ENCODE measurements at regions not wholly inside any gene's neighbourhood (a gene's known extent, or its start where the extent isn't known, plus 50 kb on each side); places are given as distances from the start of the nearest gene placed in this dataset.

DNA sequence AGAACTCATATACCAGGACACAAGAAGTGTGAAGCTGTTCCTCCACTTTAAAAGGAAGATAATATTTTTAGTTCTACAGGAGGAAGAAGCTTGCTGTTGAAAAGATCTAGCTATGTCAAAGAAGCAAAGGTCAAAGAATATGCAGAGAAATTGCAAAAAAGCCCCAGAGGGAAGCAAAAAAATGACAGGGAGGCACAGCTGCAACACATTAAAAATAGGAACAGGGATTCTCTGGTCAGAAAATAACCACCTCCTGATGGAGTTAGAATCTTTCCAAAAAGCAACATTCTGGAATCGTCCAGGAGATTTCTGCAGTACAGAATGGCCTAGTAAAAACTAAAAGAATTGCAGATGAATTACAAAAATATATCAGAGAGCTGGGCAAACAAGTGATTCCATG, 238.9 kb upstream of the PRMT6 start:
- no peak for DNase-seq (ENCODE audit: low spot score)
- Histone ChIP-seq H3K36me3 (ENCODE audit: control insufficient read depth in 4 of 4, insufficient read depth in 3 of 4, low read depth in 1 of 4, low read length in 3 of 4) (no peaks in the 10 kb centered on the region), H3K9me3 (ENCODE audit: control insufficient read depth in 4 of 4, low read length in 3 of 4) (no peaks in the 10 kb centered on the region), H3K4me1 (ENCODE audit: control insufficient read depth in 4 of 4, insufficient read depth in 4 of 4, low read length in 3 of 4) (no peaks in the 10 kb centered on the region), H3K4me3 (ENCODE audit: low read depth in 1 of 3, low read length in 3 of 3) (no peak overlapping the region), H3K27me3 (ENCODE audit: control insufficient read depth in 4 of 4, insufficient read depth in 4 of 4, low read length in 3 of 4) (no peaks in the 10 kb centered on the region), H3K9ac (ENCODE audit: low read depth in 1 of 2, low read length in 2 of 2) (no peak overlapping the region), H3K27ac (ENCODE audit: low read depth in 1 of 2, low read length in 2 of 2) (no peak overlapping the region)
- TF ChIP-seq FOXA2 (IDR thresholded peaks at IDR 0.05) (no peak), HNF4G (IDR thresholded peaks at IDR 0.05) (no peak), JUND (IDR thresholded peaks at IDR 0.05) (no peak), HNF4A (conservative IDR thresholded peaks at IDR 0.05) (no peak), REST (IDR thresholded peaks at IDR 0.05) (no peak), EGR1 (IDR thresholded peaks at IDR 0.05; ENCODE audit: low read depth in 2 of 2) (no peak), FOXA1 (IDR thresholded peaks at IDR 0.05) (no peak), RAD21 (IDR thresholded peaks at IDR 0.05) (no peak)
- TF ChIP-seq, protein P1, sequence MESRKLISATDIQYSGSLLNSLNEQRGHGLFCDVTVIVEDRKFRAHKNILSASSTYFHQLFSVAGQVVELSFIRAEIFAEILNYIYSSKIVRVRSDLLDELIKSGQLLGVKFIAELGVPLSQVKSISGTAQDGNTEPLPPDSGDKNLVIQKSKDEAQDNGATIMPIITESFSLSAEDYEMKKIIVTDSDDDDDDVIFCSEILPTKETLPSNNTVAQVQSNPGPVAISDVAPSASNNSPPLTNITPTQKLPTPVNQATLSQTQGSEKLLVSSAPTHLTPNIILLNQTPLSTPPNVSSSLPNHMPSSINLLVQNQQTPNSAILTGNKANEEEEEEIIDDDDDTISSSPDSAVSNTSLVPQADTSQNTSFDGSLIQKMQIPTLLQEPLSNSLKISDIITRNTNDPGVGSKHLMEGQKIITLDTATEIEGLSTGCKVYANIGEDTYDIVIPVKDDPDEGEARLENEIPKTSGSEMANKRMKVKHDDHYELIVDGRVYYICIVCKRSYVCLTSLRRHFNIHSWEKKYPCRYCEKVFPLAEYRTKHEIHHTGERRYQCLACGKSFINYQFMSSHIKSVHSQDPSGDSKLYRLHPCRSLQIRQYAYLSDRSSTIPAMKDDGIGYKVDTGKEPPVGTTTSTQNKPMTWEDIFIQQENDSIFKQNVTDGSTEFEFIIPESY (IDR thresholded peaks at IDR 0.05) = no peak
- TF ChIP-seq, protein P2, sequence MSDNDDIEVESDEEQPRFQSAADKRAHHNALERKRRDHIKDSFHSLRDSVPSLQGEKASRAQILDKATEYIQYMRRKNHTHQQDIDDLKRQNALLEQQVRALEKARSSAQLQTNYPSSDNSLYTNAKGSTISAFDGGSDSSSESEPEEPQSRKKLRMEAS (IDR thresholded peaks at IDR 0.05) = no peak
- 36% methylated on average over 1 of the region's 1 CpG for WGBS

- Histone ChIP-seq H3K27me3 (ENCODE audit: control insufficient read depth in 4 of 4, insufficient read depth in 4 of 4, low read length in 3 of 4) (no peaks in the 10 kb centered on the region), H3K4me1 (ENCODE audit: control insufficient read depth in 4 of 4, insufficient read depth in 4 of 4, low read length in 3 of 4) (no peaks in the 10 kb centered on the region), H3K36me3 (ENCODE audit: control insufficient read depth in 4 of 4, insufficient read depth in 3 of 4, low read depth in 1 of 4, low read length in 3 of 4) (no peaks in the 10 kb centered on the region), H3K4me3 (ENCODE audit: low read depth in 1 of 3, low read length in 3 of 3) (no peak overlapping the region), H3K27ac (ENCODE audit: low read depth in 1 of 2, low read length in 2 of 2) (no peak overlapping the region), H3K9ac (ENCODE audit: low read depth in 1 of 2, low read length in 2 of 2) (no peak overlapping the region), H3K9me3 (ENCODE audit: control insufficient read depth in 4 of 4, low read length in 3 of 4) (no peaks in the 10 kb centered on the region)
- TF ChIP-seq NR2F2 (IDR thresholded peaks at IDR 0.05) (no peak), HNF4G (IDR thresholded peaks at IDR 0.05) (no peak), RAD21 (IDR thresholded peaks at IDR 0.05) (no peak), HNF4A (conservative IDR thresholded peaks at IDR 0.05) (no peak), TAF1 (conservative IDR thresholded peaks at IDR 0.05) (no peak), EGR1 (IDR thresholded peaks at IDR 0.05; ENCODE audit: low read depth in 2 of 2) (no peak), FOXA1 (IDR thresholded peaks at IDR 0.05) (no peak), RXRA (IDR thresholded peaks at IDR 0.05) (no peak), SP1 (IDR thresholded peaks at IDR 0.05) (no peak), JUND (IDR thresholded peaks at IDR 0.05) (no peak)
- TF ChIP-seq, protein P2 (IDR thresholded peaks at IDR 0.05) = no peak
- TF ChIP-seq, protein P1 (IDR thresholded peaks at IDR 0.05) = no peak
- DNase-seq (ENCODE audit: low spot score) = no peak
Measured at GRCh38 chr1:106831511-106831910, 225.0 kb upstream of the PRMT6 start.

Data from liver (tissue), 7 donors.